HepG2 (cell line): ENCODE measurements at regions not wholly inside any gene's neighbourhood (a gene's known extent, or its start where the extent isn't known, plus 50 kb on each side); places are given as distances from the start of the nearest gene placed in this dataset.

Source experiments
- ATAC-seq: fragments of 200-7000 bp; cut with Tn5 transposase; 3 replicates; pipeline ENCODE4 v1.9.1; 2020; ENCODE audit warnings: mild to moderate bottlenecking, moderate library complexity
- BruUV-seq: library from RNA; stranded (reverse); fragments of 400-500 nt; replicated peaks from 2 replicates; lab custom pipeline; 2021; lab: Mats Ljungman, UMichigan
- CTCF ChIA-PET: fragments of 300-600 bp; formaldehyde crosslinking; extraction: SDS; loops from one replicate; lab custom pipeline; 2021; ENCODE audit warnings: low total read pairs, inconsistent platforms, low intra/inter-chr PET ratio; lab: Yijun Ruan, JAX
- POLR2A ChIA-PET: fragments of 350-600 bp; sonication (Branson Sonifier 250); formaldehyde crosslinking; loops from one replicate; lab custom pipeline; 2020; ENCODE audit warnings: antibody characterized with exemption, inconsistent platforms; lab: Yijun Ruan, JAX
- DNase-seq: peaks from one replicate; pipeline ENCODE4 v3.0.0-alpha.2; 2015; ENCODE audit warnings: low spot score
- FAIRE-seq: peaks from 3 replicates; lab custom pipeline; 2011; peaks lifted over from hg19 to GRCh38; lab: Jason Lieb, UNC
- H2AFZ ChIP-seq: one replicate; pipeline ENCODE4 v1.6.1; 2011; ENCODE audit warnings: low read length, inconsistent platforms
- H3K27ac ChIP-seq: fragments of 300-600 bp; 3 replicates; pipeline ENCODE4 v1.8.0; 2011; ENCODE audit warnings: mixed run types, mild to moderate bottlenecking, mixed read lengths, low read length, inconsistent platforms; ENCODE audit not compliant: insufficient read depth; ENCODE audit errors: extremely low read length
- H3K27me3 ChIP-seq, 2 experiments: fragments of 200-600 bp in 1 of 2; 2 replicates in 1 of 2; 3 replicates in 1 of 2; pipeline versions ENCODE4 v1.6.0 to v1.8.0; 2011; ENCODE audit warnings: low read length in 2 of 2, mild to moderate bottlenecking in 2 of 2, moderate library complexity in 2 of 2, inconsistent platforms in 1 of 2; ENCODE audit not compliant: insufficient read depth in 2 of 2, control insufficient read depth in 1 of 2
- H3K36me3 ChIP-seq, 2 experiments: fragments of 200-600 bp in 1 of 2; replicated peaks in 1 of 2; 2 replicates in 1 of 2; 3 replicates in 1 of 2; pipeline versions ENCODE4 v1.5.1 to v1.8.0; 2011; ENCODE audit warnings: low read length in 2 of 2, inconsistent platforms in 1 of 2; ENCODE audit not compliant: insufficient read depth in 2 of 2, control insufficient read depth in 1 of 2
- H3K4me1 ChIP-seq: 2 replicates; pipeline ENCODE4 v1.5.1; 2012; ENCODE audit warnings: low read length, inconsistent platforms; ENCODE audit not compliant: insufficient read depth
- H3K4me2 ChIP-seq: 2 replicates; pipeline ENCODE4 v1.6.0; 2011; ENCODE audit warnings: low read depth, low read length, inconsistent platforms
- H3K4me3 ChIP-seq, 3 experiments: fragments of 200-600 bp in 1 of 3; sonication (generic), shearing (Covaris generic) in 1 of 3; replicated peaks in 1 of 3; 2 replicates each; pipeline ENCODE4 v1.5.1; 2011 to 2016; ENCODE audit warnings: low read length in 3 of 3, inconsistent platforms in 2 of 3, low read depth in 2 of 3, mild to moderate bottlenecking in 2 of 3, control low read depth in 1 of 3, mixed read lengths in 1 of 3; ENCODE audit not compliant: insufficient read depth in 1 of 3
- H3K79me2 ChIP-seq: one replicate; pipeline ENCODE4 v1.6.1; 2011; ENCODE audit warnings: low read length, inconsistent platforms; ENCODE audit not compliant: insufficient read depth
- H3K9ac ChIP-seq: 2 replicates; pipeline ENCODE4 v1.6.0; 2011; ENCODE audit warnings: mild to moderate bottlenecking, low read depth, low read length, inconsistent platforms; ENCODE audit not compliant: insufficient read depth
- H3K9me3 ChIP-seq: 2 replicates; pipeline ENCODE4 v1.5.1; 2012; ENCODE audit warnings: mild to moderate bottlenecking, low read length
- H4K20me1 ChIP-seq: 2 replicates; pipeline ENCODE4 v1.6.0; 2011; ENCODE audit warnings: inconsistent platforms, mild to moderate bottlenecking, low read length, moderate library complexity; ENCODE audit not compliant: insufficient read depth
- ADNP ChIP-seq: sonication (generic); formaldehyde crosslinking; IDR thresholded peaks from 2 replicates; pipeline ENCODE4 v1.4.0; 2020; ENCODE audit warnings: missing genetic modification reagents
- ATF1 ChIP-seq: IDR thresholded peaks from 2 replicates; pipeline ENCODE4 v1.6.1; 2016; ENCODE audit warnings: mild to moderate bottlenecking, control low read depth
- HHEX ChIP-seq: IDR thresholded peaks from 2 replicates; pipeline ENCODE4 v1.6.1; 2016; ENCODE audit warnings: control low read depth
- HMGA1 ChIP-seq: sonication (generic); formaldehyde crosslinking; conservative IDR thresholded peaks from 2 replicates; pipeline ENCODE4 v1.4.0; 2020; ENCODE audit warnings: missing genetic modification reagents
- HNRNPH1 ChIP-seq: fragments of 200-400 bp; formaldehyde crosslinking; optimal IDR thresholded peaks from 2 replicates; pipeline ENCODE3; 2017; ENCODE audit warnings: mild to moderate bottlenecking, low read depth, low read length
- JDP2 ChIP-seq: sonication (generic); formaldehyde crosslinking; IDR thresholded peaks from 2 replicates; pipeline ENCODE4 v1.8.1; 2022; ENCODE audit warnings: missing genetic modification reagents, borderline replicate concordance
- KDM6A ChIP-seq: IDR thresholded peaks from 2 replicates; pipeline ENCODE4 v1.6.1; 2016; ENCODE audit warnings: low read depth
- KLF11 ChIP-seq: IDR thresholded peaks from 2 replicates; pipeline ENCODE4 v1.6.1; 2016; ENCODE audit warnings: missing compliant biosample characterization
- MIER3 ChIP-seq: IDR thresholded peaks from 2 replicates; pipeline ENCODE4 v1.6.1; 2016; ENCODE audit warnings: missing compliant biosample characterization, borderline replicate concordance
- MXD4 ChIP-seq: IDR thresholded peaks from 2 replicates; pipeline ENCODE4 v1.6.1; 2016; ENCODE audit warnings: mild to moderate bottlenecking, missing biosample characterization, missing genetic modification reagents
- NCOA2 ChIP-seq: sonication (generic); formaldehyde crosslinking; IDR thresholded peaks from 2 replicates; pipeline ENCODE4 v1.8.0; 2022; ENCODE audit warnings: inconsistent platforms
- SMYD3 ChIP-seq: sonication (generic); formaldehyde crosslinking; IDR thresholded peaks from 2 replicates; pipeline ENCODE4 v1.8.1; 2023; ENCODE audit warnings: mild to moderate bottlenecking, missing genetic modification reagents
- TAF1 ChIP-seq: sonication (generic); formaldehyde crosslinking; IDR thresholded peaks from 2 replicates; pipeline ENCODE4 v1.4.0; 2020; ENCODE audit warnings: missing genetic modification reagents
- ZBTB7A ChIP-seq: sonication (generic); formaldehyde crosslinking; IDR thresholded peaks from 2 replicates; pipeline ENCODE4 v1.8.0; 2022; ENCODE audit warnings: mild to moderate bottlenecking, missing genetic modification reagents
- ZEB1 ChIP-seq: IDR thresholded peaks from 2 replicates; pipeline ENCODE4 v1.6.1; 2012; ENCODE audit warnings: mild to moderate bottlenecking, low read depth, inconsistent platforms; ENCODE audit not compliant: insufficient replicate concordance
- ZNF569 ChIP-seq: sonication (generic); formaldehyde crosslinking; IDR thresholded peaks from 2 replicates; pipeline ENCODE4 v1.5.0; 2020; ENCODE audit warnings: mild to moderate bottlenecking, missing genetic modification reagents, moderate library complexity, borderline replicate concordance
- WGBS: methylation state at CpG from one replicate; pipeline ENCODE4 v1.1.6; 2017; ENCODE audit warnings: low lambda C conversion rate; 5-methylcytosine and 5-hydroxymethylcytosine counted together
- in situ Hi-C: cut with HindIII; loops from 2 replicates; pipeline ENCODE4 v1.10.0; 2017; ENCODE audit warnings: low pct_unique_long_range_greater_than_20kb; ENCODE audit not compliant: extremely low pct_ligation_motif_present
- intact Hi-C: fragments of 100-400 bp; cut with micrococcal nuclease; formaldehyde crosslinking; loops from one replicate; pipeline ENCODE4 v1.10.0; 2022; ENCODE audit not compliant: unreplicated experiment
- TF ChIP-seq, protein P1 (sequence below): sonication (generic); formaldehyde crosslinking; IDR thresholded peaks from 2 replicates; pipeline ENCODE4 v1.8.0; 2022; ENCODE audit warnings: missing genetic modification reagents, mild to moderate bottlenecking, moderate library complexity, borderline replicate concordance
- TF ChIP-seq, protein P2 (sequence below): sonication (generic); formaldehyde crosslinking; IDR thresholded peaks from 2 replicates; pipeline ENCODE4 v1.8.1; 2023; ENCODE audit warnings: mild to moderate bottlenecking, moderate library complexity, missing genetic modification reagents
- TF ChIP-seq, protein P3 (sequence below): fragments of 450-650 bp; IDR thresholded peaks from 2 replicates; pipeline ENCODE4 v1.6.1; 2017

DNA sequence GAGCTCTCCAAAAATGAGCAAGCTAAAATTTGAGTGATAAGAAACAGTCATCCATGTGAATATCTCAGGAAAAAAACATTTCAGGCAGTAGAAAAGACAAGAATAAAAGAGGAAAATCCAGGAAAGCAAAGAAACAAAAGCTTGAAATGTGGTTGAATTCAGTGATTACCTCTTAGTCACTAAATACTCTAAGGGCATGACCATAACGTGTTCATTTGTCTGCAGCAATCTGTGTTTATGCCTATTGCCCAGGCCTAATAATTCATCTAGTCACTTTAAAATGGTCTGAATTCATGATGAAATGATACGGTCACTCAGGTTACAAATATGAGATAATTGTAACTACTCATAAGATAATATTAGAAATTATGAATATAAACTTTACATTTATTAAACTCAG, 837.9 kb downstream of the STPG2 start:
- ChIA-PET CTCF (no interaction called here), POLR2A (no interaction called here)
- no TSS peak for BruUV-seq
- TF ChIP-seq, protein P1, sequence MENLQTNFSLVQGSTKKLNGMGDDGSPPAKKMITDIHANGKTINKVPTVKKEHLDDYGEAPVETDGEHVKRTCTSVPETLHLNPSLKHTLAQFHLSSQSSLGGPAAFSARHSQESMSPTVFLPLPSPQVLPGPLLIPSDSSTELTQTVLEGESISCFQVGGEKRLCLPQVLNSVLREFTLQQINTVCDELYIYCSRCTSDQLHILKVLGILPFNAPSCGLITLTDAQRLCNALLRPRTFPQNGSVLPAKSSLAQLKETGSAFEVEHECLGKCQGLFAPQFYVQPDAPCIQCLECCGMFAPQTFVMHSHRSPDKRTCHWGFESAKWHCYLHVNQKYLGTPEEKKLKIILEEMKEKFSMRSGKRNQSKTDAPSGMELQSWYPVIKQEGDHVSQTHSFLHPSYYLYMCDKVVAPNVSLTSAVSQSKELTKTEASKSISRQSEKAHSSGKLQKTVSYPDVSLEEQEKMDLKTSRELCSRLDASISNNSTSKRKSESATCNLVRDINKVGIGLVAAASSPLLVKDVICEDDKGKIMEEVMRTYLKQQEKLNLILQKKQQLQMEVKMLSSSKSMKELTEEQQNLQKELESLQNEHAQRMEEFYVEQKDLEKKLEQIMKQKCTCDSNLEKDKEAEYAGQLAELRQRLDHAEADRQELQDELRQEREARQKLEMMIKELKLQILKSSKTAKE (CRISPR knock-in tag) = no peak
- TF ChIP-seq MIER3 (CRISPR knock-in tag) = no peak
- no peak for TF ChIP-seq HHEX (CRISPR knock-in tag)
- no peak for TF ChIP-seq MXD4
- no peak for TF ChIP-seq ADNP
- TF ChIP-seq, protein P2, sequence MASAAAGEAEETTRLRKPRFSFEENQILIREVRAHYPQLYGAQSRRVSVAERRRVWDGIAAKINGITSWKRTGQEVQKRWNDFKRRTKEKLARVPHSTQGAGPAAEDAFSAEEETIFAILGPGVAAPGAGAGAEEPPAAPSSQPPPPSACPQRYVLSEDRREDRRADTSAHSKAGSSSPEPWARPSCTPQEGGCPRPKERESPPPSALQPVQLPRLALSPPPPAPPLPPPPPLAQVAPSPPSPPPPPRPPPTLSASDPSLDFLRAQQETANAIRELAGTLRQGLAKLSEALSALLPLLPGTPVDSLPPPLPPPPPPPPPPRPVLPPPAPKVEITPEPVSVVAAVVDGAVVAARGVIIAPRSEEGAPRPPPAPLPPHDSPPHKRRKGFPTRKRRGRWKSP (CRISPR knock-in tag) = no peak
- TF ChIP-seq ATF1 = no peak
- TF ChIP-seq HNRNPH1 = no peak
- TF ChIP-seq, protein P3, sequence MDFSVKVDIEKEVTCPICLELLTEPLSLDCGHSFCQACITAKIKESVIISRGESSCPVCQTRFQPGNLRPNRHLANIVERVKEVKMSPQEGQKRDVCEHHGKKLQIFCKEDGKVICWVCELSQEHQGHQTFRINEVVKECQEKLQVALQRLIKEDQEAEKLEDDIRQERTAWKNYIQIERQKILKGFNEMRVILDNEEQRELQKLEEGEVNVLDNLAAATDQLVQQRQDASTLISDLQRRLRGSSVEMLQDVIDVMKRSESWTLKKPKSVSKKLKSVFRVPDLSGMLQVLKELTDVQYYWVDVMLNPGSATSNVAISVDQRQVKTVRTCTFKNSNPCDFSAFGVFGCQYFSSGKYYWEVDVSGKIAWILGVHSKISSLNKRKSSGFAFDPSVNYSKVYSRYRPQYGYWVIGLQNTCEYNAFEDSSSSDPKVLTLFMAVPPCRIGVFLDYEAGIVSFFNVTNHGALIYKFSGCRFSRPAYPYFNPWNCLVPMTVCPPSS = no peak
- no peak for TF ChIP-seq KDM6A (CRISPR knock-in tag)
- TF ChIP-seq JDP2 (CRISPR knock-in tag) = no peak
- TF ChIP-seq HMGA1 (CRISPR knock-in tag) = no peak
- TF ChIP-seq NCOA2 = no peak
- TF ChIP-seq ZEB1 = no peak
- TF ChIP-seq ZNF569 = no peak
- no peak for TF ChIP-seq SMYD3 (CRISPR knock-in tag)
- TF ChIP-seq KLF11 = no peak
- TF ChIP-seq TAF1 (CRISPR knock-in tag) = no peak
- TF ChIP-seq ZBTB7A (CRISPR knock-in tag) = no peak
- no peaks in the 10 kb centered on the region for H3K27me3 ChIP-seq
- DNase-seq (no peak), ATAC-seq (no peak), FAIRE-seq (no peak)
- no peaks in the 10 kb centered on the region for H3K36me3 ChIP-seq
- H4K20me1 ChIP-seq = no peaks in the 10 kb centered on the region
- H3K79me2 ChIP-seq = no peaks in the 10 kb centered on the region
- no peaks in the 10 kb centered on the region for H3K4me1 ChIP-seq
- intact Hi-C loops (no loop called here), in situ Hi-C loops (no loop called here)
- H3K9ac ChIP-seq = no peak overlapping the region
- H3K4me2 ChIP-seq = no peak overlapping the region
- no peak overlapping the region for H2AFZ ChIP-seq
- H3K9me3 ChIP-seq = peaks cover 56% of the 10 kb centered on the region
- 23% methylated on average over 2 of the region's 2 CpGs for WGBS
- H3K4me3 ChIP-seq = no peak overlapping the region
- no peak overlapping the region for H3K27ac ChIP-seq
